ENCODE measurements at regions not wholly inside any gene's neighbourhood (a gene's known extent, or its start where the extent isn't known, plus 50 kb on each side); places are given as distances from the start of the nearest gene placed in this dataset.

- Histone ChIP-seq H3K9me3 (ENCODE audit: control insufficient read depth, insufficient read depth, low read length) (no peaks in the 10 kb centered on the region), H3K36me3 (ENCODE audit: control insufficient read depth, low read length) (no peaks in the 10 kb centered on the region), H3K4me3 (ENCODE audit: low read length) (no peak overlapping the region), H3K4me1 (ENCODE audit: control insufficient read depth, low read length) (no peaks in the 10 kb centered on the region), H3F3A (ENCODE audit: control insufficient read depth, insufficient read depth) (no peaks in the 10 kb centered on the region), H3K4me2 (ENCODE audit: low read length) (no peak overlapping the region), H3K9me2 (replicated peaks; ENCODE audit: control insufficient read depth, low read length) (no peaks in the 10 kb centered on the region), H3K27me3 (ENCODE audit: control insufficient read depth, low read length) (no peaks in the 10 kb centered on the region), H4K20me1 (ENCODE audit: control insufficient read depth, insufficient read depth, low read depth, low read length) (no peaks in the 10 kb centered on the region), H3K27ac (ENCODE audit: low read depth, low read length) (no peak overlapping the region), H3K79me2 (ENCODE audit: control insufficient read depth, low read length) (no peaks in the 10 kb centered on the region)
- TF ChIP-seq CTCF (IDR thresholded peaks at IDR 0.05; ENCODE audit: low read depth, low read length, poor library complexity, severe bottlenecking), result no peak
- no peak for TF ChIP-seq EZH2phosphoT487 (IDR thresholded peaks at IDR 0.05; ENCODE audit: borderline replicate concordance, low read length)
Observed at GRCh38 chr7:85699482-85699881, 512.6 kb upstream of the SEMA3D start.

GRCh38 chr7:85695533-85695932, 508.7 kb upstream of the SEMA3D start:
- Histone ChIP-seq H4K20me1 (ENCODE audit: control insufficient read depth, insufficient read depth, low read depth, low read length) (no peaks in the 10 kb centered on the region), H3K27me3 (ENCODE audit: control insufficient read depth, low read length) (no peaks in the 10 kb centered on the region), H3K9me2 (replicated peaks; ENCODE audit: control insufficient read depth, low read length) (no peaks in the 10 kb centered on the region), H3K36me3 (ENCODE audit: control insufficient read depth, low read length) (no peaks in the 10 kb centered on the region), H3K9me3 (ENCODE audit: control insufficient read depth, insufficient read depth, low read length) (no peaks in the 10 kb centered on the region), H3K79me2 (ENCODE audit: control insufficient read depth, low read length) (no peaks in the 10 kb centered on the region), H3K4me3 (ENCODE audit: low read length) (no peak overlapping the region), H3K4me1 (ENCODE audit: control insufficient read depth, low read length) (no peaks in the 10 kb centered on the region), H3F3A (ENCODE audit: control insufficient read depth, insufficient read depth) (no peaks in the 10 kb centered on the region), H3K27ac (ENCODE audit: low read depth, low read length) (no peak overlapping the region), H3K4me2 (ENCODE audit: low read length) (no peak overlapping the region)
- no peak for TF ChIP-seq CTCF (IDR thresholded peaks at IDR 0.05; ENCODE audit: low read depth, low read length, poor library complexity, severe bottlenecking)

GRCh38 chr7:85695041-85695440, 508.2 kb upstream of the SEMA3D start:
- Histone ChIP-seq H4K20me1 (ENCODE audit: control insufficient read depth, insufficient read depth, low read depth, low read length) (no peaks in the 10 kb centered on the region), H3K79me2 (ENCODE audit: control insufficient read depth, low read length) (no peaks in the 10 kb centered on the region), H3K27ac (ENCODE audit: low read depth, low read length) (no peak overlapping the region), H3K4me3 (ENCODE audit: low read length) (no peak overlapping the region), H3K4me1 (ENCODE audit: control insufficient read depth, low read length) (no peaks in the 10 kb centered on the region), H3K9me3 (ENCODE audit: control insufficient read depth, insufficient read depth, low read length) (no peaks in the 10 kb centered on the region), H3K27me3 (ENCODE audit: control insufficient read depth, low read length) (no peaks in the 10 kb centered on the region), H3F3A (ENCODE audit: control insufficient read depth, insufficient read depth) (no peaks in the 10 kb centered on the region), H3K36me3 (ENCODE audit: control insufficient read depth, low read length) (no peaks in the 10 kb centered on the region), H3K4me2 (ENCODE audit: low read length) (no peak overlapping the region), H3K9me2 (replicated peaks; ENCODE audit: control insufficient read depth, low read length) (no peaks in the 10 kb centered on the region)
- TF ChIP-seq CTCF (IDR thresholded peaks at IDR 0.05; ENCODE audit: low read depth, low read length, poor library complexity, severe bottlenecking), result no peak
- TF ChIP-seq EZH2phosphoT487 (IDR thresholded peaks at IDR 0.05; ENCODE audit: borderline replicate concordance, low read length), result no peak

- H3K27ac ChIP-seq (ENCODE audit: low read depth, low read length), result no peak overlapping the region
- H3K4me3 ChIP-seq (ENCODE audit: low read length), result no peak overlapping the region
- no peak for TF ChIP-seq EZH2phosphoT487 (IDR thresholded peaks at IDR 0.05; ENCODE audit: borderline replicate concordance, low read length)
- no peak for TF ChIP-seq CTCF (IDR thresholded peaks at IDR 0.05; ENCODE audit: low read depth, low read length, poor library complexity, severe bottlenecking)
- no peak overlapping the region for H3K4me2 ChIP-seq (ENCODE audit: low read length)
- H3K9me2 ChIP-seq (replicated peaks; ENCODE audit: control insufficient read depth, low read length), result no peaks in the 10 kb centered on the region
- no peaks in the 10 kb centered on the region for H3K9me3 ChIP-seq (ENCODE audit: control insufficient read depth, insufficient read depth, low read length)
- no peaks in the 10 kb centered on the region for H3F3A ChIP-seq (ENCODE audit: control insufficient read depth, insufficient read depth)
- H3K4me1 ChIP-seq (ENCODE audit: control insufficient read depth, low read length), result no peaks in the 10 kb centered on the region
- H4K20me1 ChIP-seq (ENCODE audit: control insufficient read depth, insufficient read depth, low read depth, low read length), result no peaks in the 10 kb centered on the region
- no peaks in the 10 kb centered on the region for H3K36me3 ChIP-seq (ENCODE audit: control insufficient read depth, low read length)
- H3K79me2 ChIP-seq (ENCODE audit: control insufficient read depth, low read length), result no peaks in the 10 kb centered on the region
- H3K27me3 ChIP-seq (ENCODE audit: control insufficient read depth, low read length), result no peaks in the 10 kb centered on the region
Observed at GRCh38 chr7:85693326-85693725, 506.5 kb upstream of the SEMA3D start.
